ENCODE measurements at regions not wholly inside any gene's neighbourhood (a gene's known extent, or its start where the extent isn't known, plus 50 kb on each side); places are given as distances from the start of the nearest gene placed in this dataset.

- Histone ChIP-seq H3K9me3 (ENCODE audit: low read length) (no peaks in the 10 kb centered on the region), H3K4me3 (ENCODE audit: low read depth, low read length, poor library complexity, severe bottlenecking) (no peak overlapping the region), H2AFZ (ENCODE audit: low read length) (no peak overlapping the region), H3K27ac (ENCODE audit: low read depth, low read length, poor library complexity, severe bottlenecking) (no peak overlapping the region), H3F3A (ENCODE audit: insufficient read depth, low read length) (no peaks in the 10 kb centered on the region), H4K20me1 (ENCODE audit: insufficient read depth, low read length) (no peaks in the 10 kb centered on the region), H3K4me2 (ENCODE audit: low read length) (no peak overlapping the region), H3K9ac (ENCODE audit: low read length) (no peak overlapping the region), H3K27me3 (ENCODE audit: insufficient read depth, low read length) (0 out of 2 replicates have a peak, but pooled peaks cover 7% of the 10 kb centered on the region), H3K79me2 (ENCODE audit: insufficient read depth, low read length) (no peaks in the 10 kb centered on the region), H3K36me3 (ENCODE audit: insufficient read depth, low read length) (no peaks in the 10 kb centered on the region), H3K4me1 (ENCODE audit: insufficient read depth, low read length, severe bottlenecking) (no peaks in the 10 kb centered on the region), H3K9me2 (ENCODE audit: low read depth, low read length) (no peaks in the 10 kb centered on the region)
- no peak for TF ChIP-seq CTCF (IDR thresholded peaks at IDR 0.05; ENCODE audit: low read length)
- TF ChIP-seq EZH2 (IDR thresholded peaks at IDR 0.05; ENCODE audit: borderline replicate concordance, low read length) = no peak
These were observed 94.2 kb upstream of the TAB2 start for GRCh38 chr6:149223120-149223903.

- no peak for TF ChIP-seq EZH2 (IDR thresholded peaks at IDR 0.05; ENCODE audit: borderline replicate concordance, low read length)
- TF ChIP-seq CTCF (IDR thresholded peaks at IDR 0.05; ENCODE audit: low read length) = no peak
- Histone ChIP-seq H3K36me3 (ENCODE audit: insufficient read depth, low read length) (no peaks in the 10 kb centered on the region), H3K27me3 (ENCODE audit: insufficient read depth, low read length) (0 out of 2 replicates have a peak, but pooled peaks cover 7% of the 10 kb centered on the region), H3F3A (ENCODE audit: insufficient read depth, low read length) (no peaks in the 10 kb centered on the region), H3K9ac (ENCODE audit: low read length) (no peak overlapping the region), H3K9me3 (ENCODE audit: low read length) (no peaks in the 10 kb centered on the region), H3K4me2 (ENCODE audit: low read length) (no peak overlapping the region), H3K4me1 (ENCODE audit: insufficient read depth, low read length, severe bottlenecking) (no peaks in the 10 kb centered on the region), H3K4me3 (ENCODE audit: low read depth, low read length, poor library complexity, severe bottlenecking) (no peak overlapping the region), H3K79me2 (ENCODE audit: insufficient read depth, low read length) (no peaks in the 10 kb centered on the region), H3K27ac (ENCODE audit: low read depth, low read length, poor library complexity, severe bottlenecking) (no peak overlapping the region), H4K20me1 (ENCODE audit: insufficient read depth, low read length) (no peaks in the 10 kb centered on the region), H3K9me2 (ENCODE audit: low read depth, low read length) (no peaks in the 10 kb centered on the region), H2AFZ (ENCODE audit: low read length) (no peak overlapping the region)
These were observed 93.6 kb upstream of the TAB2 start for GRCh38 chr6:149223904-149224351.

GRCh38 chr6:149224399-149224798 lies 93.1 kb upstream of the TAB2 start:
- H2AFZ ChIP-seq (ENCODE audit: low read length) = no peak overlapping the region
- H3K79me2 ChIP-seq (ENCODE audit: insufficient read depth, low read length) = no peaks in the 10 kb centered on the region
- H3K27me3 ChIP-seq (ENCODE audit: insufficient read depth, low read length) = 0 out of 2 replicates have a peak, but pooled peaks cover 7% of the 10 kb centered on the region
- H3K4me3 ChIP-seq (ENCODE audit: low read depth, low read length, poor library complexity, severe bottlenecking) = no peak overlapping the region
- H4K20me1 ChIP-seq (ENCODE audit: insufficient read depth, low read length) = no peaks in the 10 kb centered on the region
- no peaks in the 10 kb centered on the region for H3K9me2 ChIP-seq (ENCODE audit: low read depth, low read length)
- no peaks in the 10 kb centered on the region for H3K4me1 ChIP-seq (ENCODE audit: insufficient read depth, low read length, severe bottlenecking)
- H3K36me3 ChIP-seq (ENCODE audit: insufficient read depth, low read length) = no peaks in the 10 kb centered on the region
- TF ChIP-seq EZH2 (IDR thresholded peaks at IDR 0.05; ENCODE audit: borderline replicate concordance, low read length) = no peak
- TF ChIP-seq CTCF (IDR thresholded peaks at IDR 0.05; ENCODE audit: low read length) = no peak
- no peak overlapping the region for H3K4me2 ChIP-seq (ENCODE audit: low read length)
- H3K27ac ChIP-seq (ENCODE audit: low read depth, low read length, poor library complexity, severe bottlenecking) = no peak overlapping the region
- no peaks in the 10 kb centered on the region for H3K9me3 ChIP-seq (ENCODE audit: low read length)
- H3K9ac ChIP-seq (ENCODE audit: low read length) = no peak overlapping the region
- H3F3A ChIP-seq (ENCODE audit: insufficient read depth, low read length) = no peaks in the 10 kb centered on the region
